ENCODE measurements at regions not wholly inside any gene's neighbourhood (a gene's known extent, or its start where the extent isn't known, plus 50 kb on each side); places are given as distances from the start of the nearest gene placed in this dataset.

GRCh38 chr1:88562991-88563390 lies 121.1 kb upstream of the PKN2 start:
- ChIA-PET POLR2A (no interaction called here), CTCF (interaction anchor here (0.5 kb wide), 1 partner anchor 42 kb away, joined by 15 read pairs; no protein-coding TSS in a partner anchor)
- intact Hi-C loops (cut with micrococcal nuclease; ENCODE audit: unreplicated experiment) (no loop called here), in situ Hi-C loops (cut with HindIII; ENCODE audit: low pct_unique_long_range_greater_than_20kb, low sequenced_read_pairs) (no loop called here)
- DNase-seq (ENCODE audit: low read depth, low spot score) = no peak
- Histone ChIP-seq H3K27ac (ENCODE audit: low read length) (no peak overlapping the region), H3K4me3 (ENCODE audit: low read depth in 2 of 2, low read length in 2 of 2) (no peak overlapping the region), H3K36me3 (ENCODE audit: control insufficient read depth, insufficient read depth, low read length) (no peaks in the 10 kb centered on the region), H3K27me3 (ENCODE audit: control insufficient read depth, insufficient read depth, low read length) (peaks cover 9% of the 10 kb centered on the region; the same call in 1 of the 2 replicates), H3K9me3 (ENCODE audit: control insufficient read depth, insufficient read depth, low read depth, low read length) (no peaks in the 10 kb centered on the region), H3K4me1 (ENCODE audit: control insufficient read depth, insufficient read depth, low read length) (no peaks in the 10 kb centered on the region)
- no TSS peak for BruUV-seq (replicated peaks)
- no peak for ATAC-seq
- TF ChIP-seq CTCF (IDR thresholded peaks at IDR 0.05) (no peak), POLR2AphosphoS5 (IDR thresholded peaks at IDR 0.05; ENCODE audit: low read depth, low read length) (no peak), TCF7L2 (IDR thresholded peaks at IDR 0.05; ENCODE audit: low read depth, low read length) (no peak), REST (IDR thresholded peaks at IDR 0.05; ENCODE audit: insufficient read depth in 1 of 2, low read depth in 2 of 2, low read length in 1 of 2) (no peak), SIN3A (IDR thresholded peaks at IDR 0.05; ENCODE audit: borderline replicate concordance, insufficient read depth, low read depth, low read length) (no peak)

- CTCF ChIA-PET = no interaction called here
Observed at GRCh38 chr1:88566615-88567387, 117.3 kb upstream of the PKN2 start.

More at GRCh38 chr1:88566615-88567387, 117.3 kb upstream of the PKN2 start:
- DNase-seq (ENCODE audit: low read depth, low spot score) (no peak), ATAC-seq (no peak)
- H3K4me1 ChIP-seq (ENCODE audit: control insufficient read depth, insufficient read depth, low read length) = no peaks in the 10 kb centered on the region
- no TSS peak for BruUV-seq (replicated peaks)
- H3K4me3 ChIP-seq (ENCODE audit: low read depth in 2 of 2, low read length in 2 of 2) = no peak overlapping the region
- TF ChIP-seq CTCF (IDR thresholded peaks at IDR 0.05) = no peak
- in situ Hi-C loops (cut with HindIII; ENCODE audit: low pct_unique_long_range_greater_than_20kb, low sequenced_read_pairs) (no loop called here), intact Hi-C loops (cut with micrococcal nuclease; ENCODE audit: unreplicated experiment) (no loop called here)
- peaks cover 9% of the 10 kb centered on the region; the same call in 1 of the 2 replicates for H3K27me3 ChIP-seq (ENCODE audit: control insufficient read depth, insufficient read depth, low read length)
- no peaks in the 10 kb centered on the region for H3K36me3 ChIP-seq (ENCODE audit: control insufficient read depth, insufficient read depth, low read length)
- no peaks in the 10 kb centered on the region for H3K9me3 ChIP-seq (ENCODE audit: control insufficient read depth, insufficient read depth, low read depth, low read length)
- no peak overlapping the region for H3K27ac ChIP-seq (ENCODE audit: low read length)
- POLR2A ChIA-PET = no interaction called here

Data from Panc1 (cell line).